Activated naive CD8-positive, alpha-beta T cell treated with anti-CD3 and anti-CD28 coated beads, Interleukin-2, amount 10 ng/mL, durations not matched to agents 7 days and 5 days (primary cell): ENCODE measurements at regions not wholly inside any gene's neighbourhood (a gene's known extent, or its start where the extent isn't known, plus 50 kb on each side); places are given as distances from the start of the nearest gene placed in this dataset.
"Not testable (repeated sequence)": the region's sequence is repeated elsewhere in the genome, so short reads cannot be mapped to it uniquely, and the experiment has no call there.

Source experiments
- ATAC-seq: fragments of 150-1000 bp; cut with Tn5 transposase; one replicate; pipeline ENCODE4 v1.10.0; 2021; ENCODE audit warnings: low read depth, moderate library complexity
- POLR2A ChIA-PET: fragments of 350-600 bp; sonication (Branson Sonifier 250); formaldehyde crosslinking; loops from one replicate; lab custom pipeline; 2021; ENCODE audit warnings: antibody characterized with exemption; lab: Charles Lee
- DNase-seq: peaks from one replicate; pipeline ENCODE4 v3.0.0; 2021
- H3K27ac Mint-ChIP-seq: one replicate; pipeline ENCODE4 v1.8.0; 2022; ENCODE audit warnings: mild to moderate bottlenecking, mixed read lengths
- H3K27me3 Mint-ChIP-seq: one replicate; pipeline ENCODE4 v1.8.0; 2022; ENCODE audit warnings: mild to moderate bottlenecking, moderate library complexity, mixed read lengths
- H3K36me3 Mint-ChIP-seq: one replicate; pipeline ENCODE4 v1.8.0; 2021; ENCODE audit warnings: mild to moderate bottlenecking, mixed read lengths
- H3K4me1 Mint-ChIP-seq: one replicate; pipeline ENCODE4 v1.8.0; 2021; ENCODE audit warnings: mixed read lengths
- H3K4me3 Mint-ChIP-seq: one replicate; pipeline ENCODE4 v1.8.0; 2022; ENCODE audit warnings: mild to moderate bottlenecking, moderate library complexity, mixed read lengths
- H3K9me3 Mint-ChIP-seq: one replicate; pipeline ENCODE4 v1.8.0; 2021; ENCODE audit warnings: mixed read lengths

GRCh38 chr4:10787365-10787764 is 102.8 kb upstream of the CLNK start:
- H3K27me3 Mint-ChIP-seq, result no peaks in the 10 kb centered on the region
- no peak for ATAC-seq
- H3K36me3 Mint-ChIP-seq, result no peaks in the 10 kb centered on the region
- no peaks in the 10 kb centered on the region for H3K4me1 Mint-ChIP-seq
- no peak for DNase-seq
- no peak overlapping the region for H3K4me3 Mint-ChIP-seq
- no peaks in the 10 kb centered on the region for H3K9me3 Mint-ChIP-seq
- no peak overlapping the region for H3K27ac Mint-ChIP-seq
- POLR2A ChIA-PET, result no interaction called here

GRCh38 chr4:10784621-10785020 is 100.1 kb upstream of the CLNK start:
- Mint-ChIP-seq H3K4me3 (no peak overlapping the region), H3K4me1 (no peaks in the 10 kb centered on the region), H3K27ac (no peak overlapping the region), H3K27me3 (no peaks in the 10 kb centered on the region), H3K9me3 (peaks cover 2% of the 10 kb centered on the region), H3K36me3 (no peaks in the 10 kb centered on the region)
- POLR2A ChIA-PET, result no interaction called here
- DNase-seq (no peak), ATAC-seq (no peak)

GRCh38 chr4:10783351-10783750 is 98.8 kb upstream of the CLNK start:
- ATAC-seq, result no peak
- Mint-ChIP-seq H3K27me3 (no peaks in the 10 kb centered on the region), H3K4me3 (no peak overlapping the region), H3K9me3 (peaks cover 2% of the 10 kb centered on the region), H3K27ac (no peak overlapping the region), H3K36me3 (no peaks in the 10 kb centered on the region), H3K4me1 (no peaks in the 10 kb centered on the region)
- no peak for DNase-seq
- POLR2A ChIA-PET, result no interaction called here

GRCh38 chr4:10781805-10782204 is 97.2 kb upstream of the CLNK start:
- Mint-ChIP-seq H3K27ac (no peak overlapping the region), H3K4me1 (no peaks in the 10 kb centered on the region), H3K36me3 (no peaks in the 10 kb centered on the region), H3K4me3 (no peak overlapping the region), H3K27me3 (no peaks in the 10 kb centered on the region), H3K9me3 (peaks cover 2% of the 10 kb centered on the region)
- POLR2A ChIA-PET, result no interaction called here
- DNase-seq (no peak), ATAC-seq (no peak)

GRCh38 chr4:10780803-10781202 is 96.2 kb upstream of the CLNK start:
- H3K4me1 Mint-ChIP-seq, DNase-seq, H3K27ac Mint-ChIP-seq, POLR2A ChIA-PET, H3K27me3 Mint-ChIP-seq, H3K9me3 Mint-ChIP-seq, ATAC-seq, H3K36me3 Mint-ChIP-seq, H3K4me3 Mint-ChIP-seq: not testable (repeated sequence)

GRCh38 chr4:10775132-10775531 is 90.6 kb upstream of the CLNK start:
- H3K4me3 Mint-ChIP-seq, H3K9me3 Mint-ChIP-seq, H3K27ac Mint-ChIP-seq, H3K4me1 Mint-ChIP-seq, H3K36me3 Mint-ChIP-seq, H3K27me3 Mint-ChIP-seq, POLR2A ChIA-PET, DNase-seq, ATAC-seq: not testable (repeated sequence)

- H3K36me3 Mint-ChIP-seq, result no peaks in the 10 kb centered on the region
- no peak overlapping the region for H3K4me3 Mint-ChIP-seq
- peaks cover 3% of the 10 kb centered on the region for H3K9me3 Mint-ChIP-seq
- peaks cover 2% of the 10 kb centered on the region for H3K27me3 Mint-ChIP-seq
- no peaks in the 10 kb centered on the region for H3K4me1 Mint-ChIP-seq
- DNase-seq (no peak), ATAC-seq (no peak)
- H3K27ac Mint-ChIP-seq, result no peak overlapping the region
- POLR2A ChIA-PET, result no interaction called here
These were observed 89.1 kb upstream of the CLNK start for GRCh38 chr4:10773656-10774055.

GRCh38 chr4:10773010-10773409 is 88.4 kb upstream of the CLNK start:
- H3K9me3 Mint-ChIP-seq, result peaks cover 3% of the 10 kb centered on the region
- ATAC-seq, result no peak
- H3K4me1 Mint-ChIP-seq, result no peaks in the 10 kb centered on the region
- POLR2A ChIA-PET, result no interaction called here
- no peaks in the 10 kb centered on the region for H3K36me3 Mint-ChIP-seq
- H3K27ac Mint-ChIP-seq, result no peak overlapping the region
- no peak overlapping the region for H3K4me3 Mint-ChIP-seq
- no peak for DNase-seq
- H3K27me3 Mint-ChIP-seq, result peaks cover 2% of the 10 kb centered on the region

GRCh38 chr4:10765386-10765785 is 80.8 kb upstream of the CLNK start:
- Mint-ChIP-seq H3K4me3 (no peak overlapping the region), H3K27ac (no peak overlapping the region), H3K27me3 (no peaks in the 10 kb centered on the region), H3K36me3 (no peaks in the 10 kb centered on the region), H3K9me3 (peaks cover 11% of the 10 kb centered on the region), H3K4me1 (no peaks in the 10 kb centered on the region)
- ATAC-seq, result no peak
- no peak for DNase-seq
- POLR2A ChIA-PET, result no interaction called here

- H3K4me1 Mint-ChIP-seq, result no peaks in the 10 kb centered on the region
- no peak overlapping the region for H3K4me3 Mint-ChIP-seq
- no peak for ATAC-seq
- peaks cover 11% of the 10 kb centered on the region for H3K9me3 Mint-ChIP-seq
- H3K27ac Mint-ChIP-seq, result no peak overlapping the region
- H3K27me3 Mint-ChIP-seq, result no peaks in the 10 kb centered on the region
- POLR2A ChIA-PET, result no interaction called here
- DNase-seq, result no peak
- H3K36me3 Mint-ChIP-seq, result no peaks in the 10 kb centered on the region
These were observed 78.0 kb upstream of the CLNK start for GRCh38 chr4:10762561-10762960.

GRCh38 chr4:10761903-10762302 is 77.3 kb upstream of the CLNK start:
- H3K9me3 Mint-ChIP-seq, result peaks cover 11% of the 10 kb centered on the region
- DNase-seq (no peak), ATAC-seq (no peak)
- POLR2A ChIA-PET, result no interaction called here
- no peak overlapping the region for H3K27ac Mint-ChIP-seq
- no peaks in the 10 kb centered on the region for H3K36me3 Mint-ChIP-seq
- H3K4me1 Mint-ChIP-seq, result no peaks in the 10 kb centered on the region
- no peak overlapping the region for H3K4me3 Mint-ChIP-seq
- no peaks in the 10 kb centered on the region for H3K27me3 Mint-ChIP-seq

GRCh38 chr4:10760086-10760485 is 75.5 kb upstream of the CLNK start:
- ATAC-seq, result no peak
- no peaks in the 10 kb centered on the region for H3K36me3 Mint-ChIP-seq
- POLR2A ChIA-PET, result no interaction called here
- H3K9me3 Mint-ChIP-seq, result peaks cover 11% of the 10 kb centered on the region
- H3K4me3 Mint-ChIP-seq, result no peak overlapping the region
- H3K27me3 Mint-ChIP-seq, result peaks cover 3% of the 10 kb centered on the region
- no peak overlapping the region for H3K27ac Mint-ChIP-seq
- H3K4me1 Mint-ChIP-seq, result no peaks in the 10 kb centered on the region
- no peak for DNase-seq

GRCh38 chr4:10758906-10759305 is 74.3 kb upstream of the CLNK start:
- Mint-ChIP-seq H3K27ac (no peak overlapping the region), H3K4me1 (no peaks in the 10 kb centered on the region), H3K9me3 (peaks cover 6% of the 10 kb centered on the region), H3K4me3 (no peak overlapping the region), H3K27me3 (peaks cover 3% of the 10 kb centered on the region), H3K36me3 (no peaks in the 10 kb centered on the region)
- ATAC-seq (no peak), DNase-seq (no peak)
- POLR2A ChIA-PET, result no interaction called here

GRCh38 chr4:10753856-10754402 is 69.4 kb upstream of the CLNK start:
- Mint-ChIP-seq H3K36me3 (no peaks in the 10 kb centered on the region), H3K27me3 (peaks cover 6% of the 10 kb centered on the region), H3K9me3 (peaks cover 2% of the 10 kb centered on the region), H3K4me1 (no peaks in the 10 kb centered on the region), H3K27ac (no peak overlapping the region), H3K4me3 (no peak overlapping the region)
- no peak for ATAC-seq
- POLR2A ChIA-PET, result no interaction called here
- no peak for DNase-seq

- Mint-ChIP-seq H3K27me3 (peaks cover 6% of the 10 kb centered on the region), H3K9me3 (peaks cover 4% of the 10 kb centered on the region), H3K36me3 (no peaks in the 10 kb centered on the region), H3K4me1 (no peaks in the 10 kb centered on the region), H3K4me3 (no peak overlapping the region), H3K27ac (no peak overlapping the region)
- ATAC-seq (no peak), DNase-seq (no peak)
- POLR2A ChIA-PET, result no interaction called here
These were observed 68.8 kb upstream of the CLNK start for GRCh38 chr4:10753336-10753735.
